ENCODE measurements at regions not wholly inside any gene's neighbourhood (a gene's known extent, or its start where the extent isn't known, plus 50 kb on each side); places are given as distances from the start of the nearest gene placed in this dataset.
"Not testable (repeated sequence)": the region's sequence is repeated elsewhere in the genome, so short reads cannot be mapped to it uniquely, and the experiment has no call there.

DNA sequence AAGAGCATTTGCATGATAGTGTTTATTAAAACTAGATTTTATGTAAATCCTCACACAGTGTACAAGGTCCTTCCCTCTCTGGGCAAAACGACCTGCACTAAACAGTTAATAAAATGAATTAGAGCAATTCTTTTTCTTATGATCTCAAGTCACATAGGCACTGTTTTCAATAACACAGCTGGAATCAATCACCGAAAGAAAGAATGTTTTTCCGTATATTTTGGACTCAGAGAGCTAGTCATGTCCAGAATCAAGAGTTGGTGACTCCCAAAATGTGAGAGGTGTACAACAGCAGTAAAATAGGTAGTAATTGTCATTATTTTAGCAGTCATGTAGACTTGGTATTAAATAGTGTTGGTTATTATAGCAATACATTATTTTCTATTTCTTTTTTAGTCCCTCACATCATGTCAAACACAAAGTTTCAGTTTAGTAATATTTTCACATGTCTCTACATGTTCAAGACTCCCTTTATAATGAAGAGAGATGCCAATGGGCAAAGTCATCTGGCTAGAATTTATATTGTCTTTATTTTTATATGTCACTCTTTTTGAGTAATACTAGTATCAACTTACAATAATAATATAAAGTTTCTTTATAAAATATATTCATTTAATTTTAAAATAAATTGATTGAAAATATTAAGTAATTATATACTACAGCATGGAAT is 448.6 kb upstream of the CDIN1 start:
- no peak for TF ChIP-seq ZFX (IDR thresholded peaks at IDR 0.05)
- TF ChIP-seq, protein P1, sequence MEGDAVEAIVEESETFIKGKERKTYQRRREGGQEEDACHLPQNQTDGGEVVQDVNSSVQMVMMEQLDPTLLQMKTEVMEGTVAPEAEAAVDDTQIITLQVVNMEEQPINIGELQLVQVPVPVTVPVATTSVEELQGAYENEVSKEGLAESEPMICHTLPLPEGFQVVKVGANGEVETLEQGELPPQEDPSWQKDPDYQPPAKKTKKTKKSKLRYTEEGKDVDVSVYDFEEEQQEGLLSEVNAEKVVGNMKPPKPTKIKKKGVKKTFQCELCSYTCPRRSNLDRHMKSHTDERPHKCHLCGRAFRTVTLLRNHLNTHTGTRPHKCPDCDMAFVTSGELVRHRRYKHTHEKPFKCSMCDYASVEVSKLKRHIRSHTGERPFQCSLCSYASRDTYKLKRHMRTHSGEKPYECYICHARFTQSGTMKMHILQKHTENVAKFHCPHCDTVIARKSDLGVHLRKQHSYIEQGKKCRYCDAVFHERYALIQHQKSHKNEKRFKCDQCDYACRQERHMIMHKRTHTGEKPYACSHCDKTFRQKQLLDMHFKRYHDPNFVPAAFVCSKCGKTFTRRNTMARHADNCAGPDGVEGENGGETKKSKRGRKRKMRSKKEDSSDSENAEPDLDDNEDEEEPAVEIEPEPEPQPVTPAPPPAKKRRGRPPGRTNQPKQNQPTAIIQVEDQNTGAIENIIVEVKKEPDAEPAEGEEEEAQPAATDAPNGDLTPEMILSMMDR (conservative IDR thresholded peaks at IDR 0.05) = no peak
- H3K27ac ChIP-seq = no peak overlapping the region

DNA sequence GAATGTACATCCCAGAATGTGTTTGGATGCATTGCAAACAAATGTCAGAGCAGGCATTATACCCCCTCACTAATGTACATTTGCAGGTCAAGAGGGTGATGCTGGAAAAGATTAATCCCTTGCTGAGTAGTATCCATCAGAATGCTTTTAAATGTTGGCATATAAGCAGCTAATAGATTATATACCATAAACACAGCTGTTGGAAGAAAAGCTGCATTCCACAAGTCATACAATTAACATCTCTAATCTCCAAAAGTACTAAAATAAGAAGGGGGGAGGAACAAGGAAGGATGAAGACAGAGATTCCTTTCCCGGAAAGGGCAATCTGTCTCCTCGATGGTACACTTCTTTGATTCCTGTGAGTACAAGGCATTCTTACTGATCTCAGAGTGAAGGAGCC is 445.7 kb upstream of the CDIN1 start:
- TF ChIP-seq ZFX (IDR thresholded peaks at IDR 0.05) = no peak
- H3K27ac ChIP-seq = no peak overlapping the region

- TF ChIP-seq, protein P1 (conservative IDR thresholded peaks at IDR 0.05) = no peak
- TF ChIP-seq ZFX (IDR thresholded peaks at IDR 0.05) = no peak
- no peak overlapping the region for H3K27ac ChIP-seq
These were observed 443.4 kb upstream of the CDIN1 start for GRCh38 chr15:36136049-36136448.

GRCh38 chr15:36152936-36153335 is 426.5 kb upstream of the CDIN1 start:
- H3K27ac ChIP-seq = no peak overlapping the region
- TF ChIP-seq, protein P1 (conservative IDR thresholded peaks at IDR 0.05) = no peak
- TF ChIP-seq ZFX (IDR thresholded peaks at IDR 0.05) = no peak

- H3K27ac ChIP-seq = no peak overlapping the region
- TF ChIP-seq ZFX (IDR thresholded peaks at IDR 0.05) = no peak
- TF ChIP-seq, protein P1 (conservative IDR thresholded peaks at IDR 0.05) = no peak
These were observed 422.5 kb upstream of the CDIN1 start for GRCh38 chr15:36156879-36157427.

- H3K27ac ChIP-seq = no peak overlapping the region
- TF ChIP-seq, protein P1 (conservative IDR thresholded peaks at IDR 0.05) = no peak
- TF ChIP-seq ZFX (IDR thresholded peaks at IDR 0.05) = no peak
These were observed 419.1 kb upstream of the CDIN1 start for GRCh38 chr15:36160351-36160750.

DNA sequence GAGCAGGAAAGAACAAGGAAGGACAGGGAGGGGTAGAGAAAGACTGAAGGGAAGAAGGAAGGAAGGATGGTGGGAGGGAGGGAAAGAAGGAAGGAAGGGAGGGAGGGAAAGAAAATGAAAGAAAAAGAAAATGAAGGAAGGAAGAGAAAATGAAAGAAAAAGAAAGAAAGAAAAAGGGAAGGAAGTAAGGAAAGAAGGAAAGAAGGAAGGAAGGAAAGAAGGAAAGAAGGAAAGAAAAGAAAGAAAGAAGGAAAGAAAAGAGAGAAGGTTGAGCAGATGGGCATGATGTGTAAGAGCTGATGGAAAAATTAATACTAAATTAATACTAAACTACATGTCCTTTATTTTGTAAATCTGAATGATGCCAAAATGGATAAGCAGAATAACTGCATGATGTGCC is 418.3 kb upstream of the CDIN1 start:
- no peak overlapping the region for H3K27ac ChIP-seq
- TF ChIP-seq, protein P1 (conservative IDR thresholded peaks at IDR 0.05) = no peak
- TF ChIP-seq ZFX (IDR thresholded peaks at IDR 0.05) = no peak

- TF ChIP-seq, protein P1 (conservative IDR thresholded peaks at IDR 0.05) = no peak
- TF ChIP-seq ZFX (IDR thresholded peaks at IDR 0.05) = no peak
- H3K27ac ChIP-seq = no peak overlapping the region
These were observed 417.6 kb upstream of the CDIN1 start for GRCh38 chr15:36161771-36162212.

DNA sequence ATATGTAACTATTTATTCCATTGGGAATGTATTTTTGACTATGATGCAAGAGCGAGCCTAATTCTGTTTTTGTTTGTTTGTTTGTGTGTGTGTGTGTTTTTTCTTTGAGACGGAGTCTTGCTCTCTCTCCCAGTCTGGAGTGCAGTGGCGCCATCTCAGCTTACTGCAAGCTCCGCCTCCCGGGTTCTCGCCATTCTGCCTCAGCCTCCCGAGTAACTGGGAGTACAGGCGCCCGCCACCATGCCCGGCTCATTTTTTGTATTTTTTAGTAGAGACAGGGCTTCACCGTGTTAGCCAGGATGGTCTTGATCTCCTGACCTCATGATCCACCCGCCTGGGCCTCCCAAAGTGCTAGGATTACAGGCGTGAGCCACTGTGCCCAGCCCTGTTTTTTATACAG is 415.4 kb upstream of the CDIN1 start:
- not testable (repeated sequence) for H3K27ac ChIP-seq

All from C4-2B (cell line).